ENCODE measurements at regions not wholly inside any gene's neighbourhood (a gene's known extent, or its start where the extent isn't known, plus 50 kb on each side); places are given as distances from the start of the nearest gene placed in this dataset.
A peak's percentile ranks its signal among the peaks of the same experiment; 100 is the strongest.

DNA sequence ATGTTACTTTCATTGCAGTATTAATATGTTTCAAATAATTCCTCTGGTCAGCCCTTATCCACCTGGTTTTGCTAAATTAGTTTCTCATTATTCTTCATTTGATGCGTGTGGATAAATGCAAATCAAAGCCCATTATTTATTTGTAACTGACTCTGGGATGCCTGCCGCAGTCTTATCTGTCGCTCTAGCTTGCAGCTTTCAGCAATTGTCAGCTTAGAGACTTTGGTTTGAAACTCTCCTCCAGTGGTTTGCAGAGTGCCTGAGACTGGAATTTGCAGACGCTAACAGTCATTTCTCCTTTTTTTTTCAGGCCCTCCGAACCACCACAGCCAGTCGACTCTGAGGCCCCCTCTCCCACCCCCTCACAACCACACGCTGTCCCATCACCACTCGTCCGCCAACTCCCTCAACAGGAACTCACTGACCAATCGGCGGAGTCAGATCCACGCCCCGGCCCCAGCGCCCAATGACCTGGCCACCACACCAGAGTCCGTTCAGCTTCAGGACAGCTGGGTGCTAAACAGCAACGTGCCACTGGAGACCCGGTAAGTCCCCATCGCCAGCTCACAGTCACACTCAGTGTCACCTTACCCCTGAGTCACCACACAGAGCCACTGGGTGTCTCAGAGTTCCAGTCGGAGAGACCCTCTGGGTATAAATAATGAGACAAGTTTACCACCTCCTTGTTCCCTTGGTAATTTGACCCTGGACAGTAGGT, 339.0 kb upstream of the WWC1 start:
- TF ChIP-seq POLR2A (IDR thresholded peaks at IDR 0.05; ENCODE audit: low read depth, low read length): no peak
- FAIRE-seq (no peak), DNase-seq (ENCODE audit: insufficient read length, low spot score) (no peak)

GRCh38 chr5:167953151-167953798, 338.2 kb upstream of the WWC1 start:
- DNase-seq (ENCODE audit: insufficient read length, low spot score) (no peak), FAIRE-seq (no peak)
- no peak for TF ChIP-seq POLR2A (IDR thresholded peaks at IDR 0.05; ENCODE audit: low read depth, low read length)

GRCh38 chr5:167961731-167962130, 329.7 kb upstream of the WWC1 start:
- FAIRE-seq (no peak), DNase-seq (ENCODE audit: insufficient read length, low spot score) (no peak)
- TF ChIP-seq POLR2A (IDR thresholded peaks at IDR 0.05; ENCODE audit: low read depth, low read length): no peak

- DNase-seq (ENCODE audit: insufficient read length, low spot score) (no peak), FAIRE-seq (peak; percentile 11)
- no peak for TF ChIP-seq POLR2A (IDR thresholded peaks at IDR 0.05; ENCODE audit: low read depth, low read length)
These were observed 326.9 kb upstream of the WWC1 start for GRCh38 chr5:167964529-167964928.

- DNase-seq (ENCODE audit: insufficient read length, low spot score) (no peak), FAIRE-seq (no peak)
- TF ChIP-seq POLR2A (IDR thresholded peaks at IDR 0.05; ENCODE audit: low read depth, low read length): no peak
These were observed 325.7 kb upstream of the WWC1 start for GRCh38 chr5:167965710-167966109.

- FAIRE-seq (no peak), DNase-seq (ENCODE audit: insufficient read length, low spot score) (no peak)
- no peak for TF ChIP-seq POLR2A (IDR thresholded peaks at IDR 0.05; ENCODE audit: low read depth, low read length)
These were observed 324.5 kb upstream of the WWC1 start for GRCh38 chr5:167966979-167967378.

DNA sequence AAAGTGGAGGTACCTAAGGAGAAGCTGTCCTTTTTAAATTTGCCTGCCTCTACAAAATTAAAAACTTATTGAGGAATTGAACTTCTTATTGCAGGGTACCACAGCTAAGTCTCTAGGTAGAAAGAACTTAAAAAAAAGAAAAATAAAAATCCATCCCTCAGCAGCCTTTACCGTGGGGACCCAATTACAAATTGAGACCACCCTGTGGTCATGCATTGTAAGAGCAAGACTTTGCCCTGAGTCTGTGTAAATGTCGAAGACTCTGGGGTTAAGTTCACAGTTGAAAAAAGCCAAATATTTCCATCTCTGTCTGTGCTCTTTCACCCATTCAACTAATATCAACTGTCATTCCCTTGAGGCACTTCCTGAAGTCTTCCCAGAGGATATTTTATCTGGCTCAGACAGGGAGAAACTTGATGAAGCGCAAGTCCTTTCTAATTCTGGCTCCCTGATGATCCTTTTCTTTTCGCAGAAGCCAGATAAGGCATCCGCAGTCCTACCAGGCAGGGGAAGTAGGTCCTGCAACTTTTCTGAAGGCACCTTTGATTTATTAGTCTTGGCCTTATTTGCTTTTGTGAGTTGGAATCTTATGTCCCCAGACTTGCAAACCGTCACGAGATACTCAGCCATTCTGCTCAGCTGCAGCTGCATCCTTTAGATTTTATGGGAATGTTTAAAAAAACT, 323.8 kb upstream of the WWC1 start:
- DNase-seq (ENCODE audit: insufficient read length, low spot score) (no peak), FAIRE-seq (no peak)
- TF ChIP-seq POLR2A (IDR thresholded peaks at IDR 0.05; ENCODE audit: low read depth, low read length): no peak

- FAIRE-seq: no peak
- no peak for TF ChIP-seq POLR2A (IDR thresholded peaks at IDR 0.05; ENCODE audit: low read depth, low read length)
These were observed 322.6 kb upstream of the WWC1 start for GRCh38 chr5:167968837-167969236.

GRCh38 chr5:167969998-167970397, 321.4 kb upstream of the WWC1 start:
- TF ChIP-seq POLR2A (IDR thresholded peaks at IDR 0.05; ENCODE audit: low read depth, low read length): no peak
- FAIRE-seq: no peak

More at GRCh38 chr5:167968837-167969236, 322.6 kb upstream of the WWC1 start:
- no peak for DNase-seq (ENCODE audit: insufficient read length, low spot score)

DNA sequence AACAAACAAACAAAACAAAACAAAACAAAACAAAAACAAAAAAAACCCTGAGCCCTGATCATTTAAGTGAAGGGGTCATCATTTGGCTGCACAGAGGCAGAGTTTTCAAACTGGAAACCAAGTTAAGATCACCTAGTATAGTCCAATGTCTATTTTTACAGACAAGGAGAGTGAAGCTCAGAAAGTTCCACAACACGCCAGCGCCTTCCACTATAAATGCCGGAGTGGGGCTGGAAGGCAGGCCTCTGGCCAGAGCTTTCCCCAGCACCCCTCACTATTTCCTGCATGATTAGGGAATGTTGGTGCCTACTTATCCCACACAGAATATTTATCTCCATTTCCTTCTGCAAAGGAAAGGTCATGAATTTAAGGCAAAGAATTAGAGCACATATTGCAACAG, 319.7 kb upstream of the WWC1 start:
- TF ChIP-seq POLR2A (IDR thresholded peaks at IDR 0.05; ENCODE audit: low read depth, low read length): no peak
- no peak for DNase-seq (ENCODE audit: insufficient read length, low spot score)
- no peak for FAIRE-seq

More at GRCh38 chr5:167969998-167970397, 321.4 kb upstream of the WWC1 start:
- no peak for DNase-seq (ENCODE audit: insufficient read length, low spot score)

DNA sequence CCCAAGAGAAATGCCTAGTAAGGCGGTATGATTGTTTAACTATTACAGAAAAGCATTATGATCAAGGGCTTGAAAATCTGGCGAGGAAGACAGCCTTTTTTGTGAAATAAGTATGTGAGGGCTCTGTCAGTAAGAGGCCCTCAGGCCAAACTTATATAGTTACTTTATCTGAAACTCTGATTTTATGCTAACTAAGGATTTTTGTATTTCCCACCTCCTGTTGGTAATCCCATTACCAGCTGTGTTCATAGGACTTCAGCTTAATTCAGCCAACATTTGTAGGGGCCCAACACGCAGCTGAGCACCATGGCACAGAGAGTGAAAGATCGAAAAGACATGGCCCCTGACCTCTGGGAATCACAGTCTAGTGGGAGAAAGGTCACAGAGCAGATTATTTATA, 318.3 kb upstream of the WWC1 start:
- no peak for FAIRE-seq
- no peak for TF ChIP-seq POLR2A (IDR thresholded peaks at IDR 0.05; ENCODE audit: low read depth, low read length)

GRCh38 chr5:167984951-167985350, 306.5 kb upstream of the WWC1 start:
- no peak for TF ChIP-seq POLR2A (IDR thresholded peaks at IDR 0.05; ENCODE audit: low read depth, low read length)
- no peak for FAIRE-seq
- DNase-seq (ENCODE audit: insufficient read length, low spot score): no peak

More for the DNA sequence above, 318.3 kb upstream of the WWC1 start:
- no peak for DNase-seq (ENCODE audit: insufficient read length, low spot score)

GRCh38 chr5:167985373-167985772, 306.1 kb upstream of the WWC1 start:
- no peak for TF ChIP-seq POLR2A (IDR thresholded peaks at IDR 0.05; ENCODE audit: low read depth, low read length)
- FAIRE-seq: no peak
- no peak for DNase-seq (ENCODE audit: insufficient read length, low spot score)

GRCh38 chr5:167987490-167988280, 303.8 kb upstream of the WWC1 start:
- FAIRE-seq (no peak), DNase-seq (ENCODE audit: insufficient read length, low spot score) (no peak)
- TF ChIP-seq POLR2A (IDR thresholded peaks at IDR 0.05; ENCODE audit: low read depth, low read length): no peak

Measured in H54 (cell line).